ENCODE measurements at regions not wholly inside any gene's neighbourhood (a gene's known extent, or its start where the extent isn't known, plus 50 kb on each side); places are given as distances from the start of the nearest gene placed in this dataset.

DNA sequence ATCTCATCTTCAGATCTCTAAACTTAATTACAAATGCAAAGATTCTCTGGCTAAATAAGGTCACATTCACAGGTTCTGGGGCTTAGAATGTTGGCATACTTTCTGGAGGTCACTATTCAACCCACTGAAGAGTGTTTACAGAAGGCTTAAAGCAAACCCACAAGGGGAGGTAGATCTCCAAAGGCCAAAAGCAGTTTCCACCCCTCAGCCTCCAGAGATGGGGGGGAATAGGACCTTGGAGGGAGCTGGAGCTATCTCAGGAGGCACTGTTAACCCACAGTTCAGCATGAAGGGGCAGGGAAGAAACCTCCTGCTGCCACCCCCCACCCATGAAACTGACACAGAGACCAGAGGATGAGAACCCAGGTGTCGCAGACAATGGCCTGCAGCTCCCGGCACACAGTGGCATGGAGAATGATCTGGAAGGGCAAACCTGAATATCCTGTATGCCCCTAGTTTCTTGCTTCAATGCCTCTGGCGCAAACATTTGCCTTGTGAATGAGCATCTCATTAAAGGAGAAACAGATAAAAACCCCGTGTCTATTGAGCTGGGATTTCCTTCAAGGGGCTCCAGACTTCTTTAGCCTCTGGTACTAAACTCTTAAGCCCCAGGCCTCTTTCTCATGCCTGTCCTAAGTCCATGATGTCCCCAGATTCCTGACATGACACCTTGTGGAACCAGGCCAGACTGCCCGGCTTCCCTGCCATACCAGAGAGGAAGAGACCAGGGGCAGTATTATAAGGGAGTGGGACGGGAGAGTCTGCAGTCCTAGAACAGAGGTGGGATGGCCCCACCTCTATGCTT is 103.1 kb upstream of the CDH5 start:
- TF ChIP-seq, protein P1, sequence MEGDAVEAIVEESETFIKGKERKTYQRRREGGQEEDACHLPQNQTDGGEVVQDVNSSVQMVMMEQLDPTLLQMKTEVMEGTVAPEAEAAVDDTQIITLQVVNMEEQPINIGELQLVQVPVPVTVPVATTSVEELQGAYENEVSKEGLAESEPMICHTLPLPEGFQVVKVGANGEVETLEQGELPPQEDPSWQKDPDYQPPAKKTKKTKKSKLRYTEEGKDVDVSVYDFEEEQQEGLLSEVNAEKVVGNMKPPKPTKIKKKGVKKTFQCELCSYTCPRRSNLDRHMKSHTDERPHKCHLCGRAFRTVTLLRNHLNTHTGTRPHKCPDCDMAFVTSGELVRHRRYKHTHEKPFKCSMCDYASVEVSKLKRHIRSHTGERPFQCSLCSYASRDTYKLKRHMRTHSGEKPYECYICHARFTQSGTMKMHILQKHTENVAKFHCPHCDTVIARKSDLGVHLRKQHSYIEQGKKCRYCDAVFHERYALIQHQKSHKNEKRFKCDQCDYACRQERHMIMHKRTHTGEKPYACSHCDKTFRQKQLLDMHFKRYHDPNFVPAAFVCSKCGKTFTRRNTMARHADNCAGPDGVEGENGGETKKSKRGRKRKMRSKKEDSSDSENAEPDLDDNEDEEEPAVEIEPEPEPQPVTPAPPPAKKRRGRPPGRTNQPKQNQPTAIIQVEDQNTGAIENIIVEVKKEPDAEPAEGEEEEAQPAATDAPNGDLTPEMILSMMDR (IDR thresholded peaks at IDR 0.05): no peak
- no peak for TF ChIP-seq EZH2 (IDR thresholded peaks at IDR 0.05; ENCODE audit: borderline replicate concordance, insufficient read depth, low read depth, low read length, poor library complexity, severe bottlenecking)
